ENCODE measurements at regions not wholly inside any gene's neighbourhood (a gene's known extent, or its start where the extent isn't known, plus 50 kb on each side); places are given as distances from the start of the nearest gene placed in this dataset.

DNA sequence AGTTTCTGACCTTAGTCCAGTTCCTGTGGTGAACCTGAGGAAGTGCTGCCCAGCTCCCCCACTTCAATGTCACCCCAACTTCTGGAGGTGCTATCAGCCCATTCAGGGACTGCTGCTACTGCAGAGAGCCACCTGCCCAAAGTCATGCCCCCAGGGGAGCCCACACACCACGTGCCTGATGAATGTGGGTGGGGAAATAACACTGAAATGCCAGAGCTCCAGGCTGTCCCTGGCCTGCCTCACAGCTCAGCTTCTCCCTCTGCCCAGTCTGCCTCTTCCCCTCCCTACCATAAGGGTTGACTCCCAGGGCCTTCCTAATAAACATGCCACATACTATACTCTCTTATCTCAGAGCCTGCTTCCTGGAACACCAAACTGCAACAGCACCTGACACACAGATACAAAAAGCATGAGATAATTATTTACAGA lies 276.4 kb upstream of the MOCS1 start:
- Histone ChIP-seq H2BK120ac (ENCODE audit: low read depth, low read length) (no peak overlapping the region), H3K27ac (ENCODE audit: insufficient read depth, low read length) (no peak overlapping the region), H3K23ac (ENCODE audit: low read depth, low read length) (no peak overlapping the region), H3K56ac (ENCODE audit: extremely low read depth, insufficient read depth, low read length) (no peak overlapping the region), H3K4me3 (ENCODE audit: insufficient read depth, low read depth, low read length) (no peak overlapping the region), H3K9ac (ENCODE audit: low read depth, low read length) (no peak overlapping the region), H4K8ac (ENCODE audit: low read depth in 2 of 2, low read length in 2 of 2) (no peak overlapping the region), H2BK15ac (ENCODE audit: low read depth, low read length) (no peak overlapping the region), H2AFZ (replicated peaks; ENCODE audit: low read length, poor library complexity) (no peak overlapping the region), H3K14ac (replicated peaks; ENCODE audit: low read depth, low read length) (no peak overlapping the region), H3K36me3 (ENCODE audit: control insufficient read depth, insufficient read depth, low read length) (no peaks in the 10 kb centered on the region), H2BK20ac (ENCODE audit: low read depth, low read length) (no peak overlapping the region), H3K9me3 (ENCODE audit: control insufficient read depth, insufficient read depth, low read length) (peaks cover 13% of the 10 kb centered on the region), H3K9me1 (ENCODE audit: insufficient read depth, low read length) (no peaks in the 10 kb centered on the region), H3K79me1 (ENCODE audit: low read depth in 1 of 2, low read length in 2 of 2) (no peaks in the 10 kb centered on the region), H3K18ac (ENCODE audit: low read depth, low read length) (no peak overlapping the region), H4K20me1 (ENCODE audit: insufficient read depth, low read length) (no peaks in the 10 kb centered on the region), H3K4me2 (ENCODE audit: low read depth, low read length) (no peak overlapping the region), H4K91ac (ENCODE audit: insufficient read depth, low read depth, low read length) (no peak overlapping the region), H4K5ac (ENCODE audit: low read depth, low read length) (no peak overlapping the region), H3K4ac (ENCODE audit: low read depth, low read length) (no peak overlapping the region), H2BK5ac (ENCODE audit: low read depth, low read length, poor library complexity, severe bottlenecking) (no peak overlapping the region), H3K27me3 (ENCODE audit: control insufficient read depth, insufficient read depth, low read length) (no peaks in the 10 kb centered on the region), H2AK5ac (ENCODE audit: low read depth, low read length) (no peak overlapping the region), H3K4me1 (ENCODE audit: control insufficient read depth, insufficient read depth, low read length) (no peaks in the 10 kb centered on the region), H2AK9ac (replicated peaks; ENCODE audit: low read depth, low read length, poor library complexity) (no peak overlapping the region)
- ChIA-PET CTCF (no interaction called here), POLR2A (ENCODE audit: unreplicated experiment) (no interaction called here)
- dilution Hi-C loops (cut with HindIII; ENCODE audit: low sequenced_read_pairs, unreplicated experiment) (no loop called here), in situ Hi-C loops (cut with MboI; ENCODE audit: low sequenced_read_pairs) (no loop called here), intact Hi-C loops (cut with micrococcal nuclease) (no loop called here)
- no peak for TF ChIP-seq FOS (IDR thresholded peaks at IDR 0.05; ENCODE audit: low read depth, low read length)
- TF ChIP-seq, protein P1, sequence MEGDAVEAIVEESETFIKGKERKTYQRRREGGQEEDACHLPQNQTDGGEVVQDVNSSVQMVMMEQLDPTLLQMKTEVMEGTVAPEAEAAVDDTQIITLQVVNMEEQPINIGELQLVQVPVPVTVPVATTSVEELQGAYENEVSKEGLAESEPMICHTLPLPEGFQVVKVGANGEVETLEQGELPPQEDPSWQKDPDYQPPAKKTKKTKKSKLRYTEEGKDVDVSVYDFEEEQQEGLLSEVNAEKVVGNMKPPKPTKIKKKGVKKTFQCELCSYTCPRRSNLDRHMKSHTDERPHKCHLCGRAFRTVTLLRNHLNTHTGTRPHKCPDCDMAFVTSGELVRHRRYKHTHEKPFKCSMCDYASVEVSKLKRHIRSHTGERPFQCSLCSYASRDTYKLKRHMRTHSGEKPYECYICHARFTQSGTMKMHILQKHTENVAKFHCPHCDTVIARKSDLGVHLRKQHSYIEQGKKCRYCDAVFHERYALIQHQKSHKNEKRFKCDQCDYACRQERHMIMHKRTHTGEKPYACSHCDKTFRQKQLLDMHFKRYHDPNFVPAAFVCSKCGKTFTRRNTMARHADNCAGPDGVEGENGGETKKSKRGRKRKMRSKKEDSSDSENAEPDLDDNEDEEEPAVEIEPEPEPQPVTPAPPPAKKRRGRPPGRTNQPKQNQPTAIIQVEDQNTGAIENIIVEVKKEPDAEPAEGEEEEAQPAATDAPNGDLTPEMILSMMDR (conservative IDR thresholded peaks at IDR 0.05; ENCODE audit: low read depth, low read length), result no peak
- no peak for TF ChIP-seq RAD21 (IDR thresholded peaks at IDR 0.05; ENCODE audit: low read length)
- WGBS, 2 experiments (ENCODE audit: extremely low coverage in 2 of 2, insufficient read length in 1 of 2), result no CpG with 5 or more reads among the region's 1 CpG
- DNase-seq (no peak), ATAC-seq (ENCODE audit: low read depth) (no peak)
- no TSS peak for BruUV-seq (replicated peaks)

Data from IMR-90 (cell line).